Left kidney (tissue), 1 donor: ENCODE measurements at regions not wholly inside any gene's neighbourhood (a gene's known extent, or its start where the extent isn't known, plus 50 kb on each side); places are given as distances from the start of the nearest gene placed in this dataset.
"Not testable (repeated sequence)": the region's sequence is repeated elsewhere in the genome, so short reads cannot be mapped to it uniquely, and the experiment has no call there.

Experiments
- DNase-seq: peaks from one replicate; pipeline ENCODE4 v3.0.0-alpha.2; 2013

DNA sequence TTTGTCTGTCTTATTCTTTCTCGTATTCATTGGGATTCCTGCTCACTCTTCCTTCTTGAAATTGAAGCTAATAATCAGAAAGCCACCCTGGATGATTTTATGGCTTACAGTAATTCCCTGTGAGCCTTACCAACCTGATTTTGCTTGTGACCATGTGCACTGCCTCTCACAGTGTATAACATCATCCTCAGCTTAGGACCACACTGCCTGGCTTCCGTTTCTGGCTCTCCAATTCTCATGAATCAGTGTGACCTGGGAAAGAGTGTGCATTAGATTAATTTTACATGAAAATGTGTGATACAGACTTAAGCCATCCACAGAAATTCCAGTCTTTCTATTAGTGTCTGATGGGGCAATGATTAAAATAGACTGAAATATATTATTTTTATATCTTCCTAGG lies 126.8 kb upstream of the DMRT1 start:
- DNase-seq = no peak

DNA sequence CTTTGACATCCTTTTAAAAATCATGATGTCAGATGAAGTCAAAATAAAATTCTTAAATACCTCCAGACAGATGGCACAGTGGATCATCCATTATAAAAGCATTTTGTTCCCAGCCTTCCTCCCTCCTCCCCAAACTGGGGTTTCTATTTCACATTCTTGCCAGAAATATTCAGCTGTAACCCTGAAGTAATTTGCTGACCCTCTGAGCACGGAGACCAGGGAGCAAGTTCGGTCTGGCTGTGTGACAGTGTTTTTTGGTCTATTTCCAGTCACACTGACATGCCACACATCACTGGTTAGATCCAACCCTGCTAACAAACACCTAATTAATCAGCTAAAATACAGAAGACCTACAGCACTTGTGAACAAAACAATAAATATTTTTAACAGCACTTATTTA lies 126.2 kb upstream of the DMRT1 start:
- DNase-seq = no peak

DNA sequence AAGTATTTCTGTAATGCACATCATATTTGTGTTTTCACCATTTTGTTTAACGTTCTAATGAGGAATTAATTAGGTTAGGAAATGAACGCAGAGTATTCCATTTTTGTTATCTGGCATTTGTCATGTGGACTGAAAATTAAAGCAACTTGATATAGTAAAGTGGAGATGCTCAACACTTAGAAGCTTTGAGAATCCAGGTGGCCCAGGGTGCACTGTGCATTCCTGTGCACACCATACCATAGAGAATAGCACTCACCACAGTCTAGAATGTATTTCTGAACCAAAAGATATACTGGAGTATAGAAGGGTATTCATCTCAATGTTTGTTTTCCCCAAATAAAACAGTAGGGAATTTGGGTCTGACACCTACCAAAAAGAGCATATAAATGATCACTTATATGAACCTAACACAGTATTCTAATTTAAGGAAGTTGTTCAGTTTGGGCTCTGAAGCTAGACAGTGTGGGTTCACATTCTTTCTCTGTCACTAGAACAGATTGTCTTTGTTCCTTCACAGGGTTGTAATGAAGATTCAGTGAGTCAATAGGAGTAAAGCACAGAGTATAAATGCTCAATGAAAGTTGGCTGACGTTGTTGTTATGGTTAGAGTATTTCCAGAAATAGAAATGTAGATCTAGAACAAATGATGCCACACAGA lies 125.6 kb upstream of the DMRT1 start:
- DNase-seq = no peak

DNA sequence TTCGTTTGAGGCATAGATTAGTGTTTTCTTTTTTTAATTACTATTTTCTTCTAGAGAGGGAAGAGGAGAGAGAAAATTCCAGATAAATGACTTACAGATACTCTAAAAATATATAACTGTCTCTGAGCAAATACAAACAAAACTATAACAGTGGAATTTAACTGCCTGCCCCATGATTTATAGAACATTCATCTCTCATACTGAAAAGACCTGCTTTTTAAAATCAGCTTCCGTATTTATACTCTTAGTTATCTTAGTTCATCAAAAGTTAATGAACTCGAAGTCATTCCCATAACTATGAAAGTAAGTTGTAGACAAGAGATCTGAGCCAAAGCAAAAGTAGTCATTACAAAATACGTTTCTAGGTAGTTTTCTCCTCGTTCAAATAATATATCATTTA lies 123.8 kb upstream of the DMRT1 start:
- no peak for DNase-seq

DNA sequence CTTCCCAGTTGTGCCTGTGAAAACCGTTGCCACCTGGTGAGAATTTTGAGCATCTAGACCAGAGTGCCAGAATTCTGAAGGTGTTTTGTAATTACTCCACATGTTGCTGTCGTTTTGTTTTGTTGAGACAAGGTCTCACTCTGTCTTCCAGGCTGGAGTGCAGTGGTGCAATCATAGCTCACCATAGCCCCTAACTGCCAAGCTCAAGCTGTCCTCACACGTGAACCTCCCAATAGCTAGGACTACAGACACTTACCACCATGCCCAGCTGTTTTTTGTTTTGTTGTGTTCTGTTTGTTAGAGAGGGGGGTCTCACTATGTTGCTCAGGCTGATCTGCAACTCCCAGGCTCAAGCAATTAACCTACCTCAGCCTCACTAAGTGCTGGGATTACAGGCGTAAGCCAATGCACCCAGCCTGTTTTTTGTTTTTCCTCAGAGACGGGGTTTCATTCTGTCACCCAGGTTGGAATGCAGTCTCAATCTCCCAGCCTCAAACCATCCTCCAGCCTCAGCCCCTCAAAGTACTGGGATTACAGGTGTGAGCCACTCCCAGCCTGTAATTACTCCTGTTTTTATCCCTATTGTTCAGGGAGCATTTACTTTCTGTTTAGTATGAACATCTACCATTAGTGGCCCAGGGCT lies 121.1 kb upstream of the DMRT1 start:
- no peak for DNase-seq

DNA sequence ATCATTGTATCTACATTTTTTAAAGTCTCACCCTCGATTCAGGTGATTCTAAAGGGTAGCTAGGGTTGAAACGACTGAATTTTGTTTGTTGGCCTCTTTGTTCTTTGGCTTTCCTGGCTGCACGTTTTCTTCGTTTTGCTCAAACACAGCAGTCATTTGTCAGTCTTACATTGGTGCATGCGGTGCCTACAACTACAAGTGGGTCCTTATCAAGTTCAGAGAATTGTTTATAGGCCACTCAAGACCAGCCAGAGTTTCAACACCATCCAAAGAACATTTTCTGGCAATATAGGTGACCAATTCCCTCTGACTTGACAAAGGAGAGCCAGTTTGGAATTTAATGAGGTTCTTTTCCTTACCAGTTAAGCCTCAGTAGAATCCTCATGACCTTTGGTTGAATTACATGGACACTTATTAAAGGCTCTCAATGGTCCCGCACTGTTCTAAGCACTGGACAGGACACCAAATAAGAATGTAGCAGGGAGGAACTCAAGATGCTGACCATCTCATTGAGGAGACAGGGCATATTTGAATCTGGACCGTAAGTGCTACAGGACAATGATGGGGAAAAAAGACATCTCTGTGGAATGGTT lies 119.0 kb upstream of the DMRT1 start:
- DNase-seq = no peak

DNA sequence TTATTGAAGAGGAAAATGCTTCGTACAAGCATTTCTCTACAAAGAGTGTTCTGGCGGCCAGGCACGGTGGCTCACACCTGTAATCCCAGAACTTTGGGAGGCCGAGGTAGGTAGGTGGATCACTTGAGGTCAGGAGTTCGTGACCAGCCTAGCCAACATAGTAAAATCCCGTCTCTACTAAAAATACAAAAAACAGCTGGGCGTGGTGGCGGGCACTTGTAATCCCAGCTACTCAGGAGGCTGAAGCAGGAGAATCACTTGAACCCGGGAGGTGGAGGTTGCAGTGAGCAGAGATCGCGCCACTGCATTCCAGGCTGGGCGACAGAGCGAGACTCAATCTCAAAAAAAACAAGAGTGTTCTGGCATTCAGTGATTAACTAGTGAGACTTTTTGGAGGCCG lies 117.0 kb upstream of the DMRT1 start:
- not testable (repeated sequence) for DNase-seq

DNA sequence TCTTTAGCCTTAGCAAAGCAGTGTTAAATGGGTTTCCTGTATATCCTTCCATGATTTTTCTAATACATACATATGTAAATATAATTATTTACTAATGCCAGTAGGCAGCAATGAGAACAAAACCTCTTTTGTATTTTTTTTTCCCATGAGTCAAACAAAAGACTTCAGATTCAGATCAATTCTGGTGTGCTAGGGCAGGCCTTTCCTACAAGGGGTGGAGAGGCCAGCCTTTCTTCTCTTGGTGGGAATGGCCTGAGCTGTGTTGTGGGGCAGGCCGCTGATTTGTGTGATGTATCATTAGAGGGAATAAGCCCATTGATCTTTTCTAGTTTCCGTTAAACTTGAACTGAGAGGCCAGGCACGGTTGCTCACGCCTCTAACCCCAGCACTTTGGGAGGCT lies 115.5 kb upstream of the DMRT1 start:
- DNase-seq = no peak

DNA sequence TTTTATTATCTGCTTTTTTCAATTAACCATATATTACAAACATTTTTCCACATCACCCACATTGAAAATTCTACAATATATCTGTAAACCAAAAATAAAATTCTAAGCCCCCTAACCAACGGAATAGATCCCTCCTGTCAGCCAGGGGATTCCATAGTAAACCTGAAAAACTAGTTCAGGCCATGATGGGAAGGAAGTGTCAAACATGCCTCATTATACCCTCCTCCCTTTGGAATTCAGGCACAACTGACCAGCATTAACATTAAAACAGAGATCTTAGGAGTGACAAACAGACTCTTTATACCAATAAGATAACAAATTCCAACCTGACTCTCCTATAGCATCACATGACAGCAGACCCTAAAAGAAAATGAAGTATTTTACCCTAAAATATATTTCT lies 113.7 kb upstream of the DMRT1 start:
- no peak for DNase-seq

DNA sequence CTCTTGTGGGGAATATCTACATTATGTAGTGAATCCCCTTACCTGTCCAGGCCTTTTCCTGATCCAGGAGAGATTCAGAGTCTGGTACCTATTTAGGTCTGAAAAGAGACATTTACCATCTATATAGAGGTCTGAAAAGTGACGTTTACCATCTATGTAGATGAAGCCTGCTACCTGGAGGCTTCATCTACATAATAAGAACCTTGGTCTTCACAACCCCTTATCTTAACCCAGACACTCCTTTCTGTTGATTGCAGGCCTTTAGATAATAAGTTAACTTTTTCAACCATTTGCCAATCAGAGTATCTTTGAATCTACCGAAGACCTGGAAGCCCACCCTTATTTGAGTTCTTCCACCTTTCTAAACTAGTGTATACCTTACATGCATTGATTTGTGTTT lies 113.0 kb upstream of the DMRT1 start:
- DNase-seq = no peak

DNA sequence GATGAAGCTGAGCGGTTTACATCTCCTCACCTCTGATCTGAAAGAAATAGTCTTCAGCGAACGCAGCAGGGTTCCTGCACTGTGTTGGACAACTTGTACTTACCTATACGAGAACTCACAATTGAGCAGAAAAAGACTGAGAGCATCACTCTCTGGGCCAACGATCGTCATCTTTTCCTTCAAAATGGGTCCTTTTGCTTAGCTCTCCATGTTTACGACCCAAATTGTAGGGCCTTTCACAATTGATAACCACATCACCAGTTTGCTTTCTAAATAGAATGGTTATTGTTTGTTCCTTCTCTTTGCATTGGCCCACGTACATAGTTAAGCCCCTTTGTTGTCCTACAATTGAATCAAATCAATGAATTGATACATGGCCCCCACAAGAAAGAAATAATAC lies 110.0 kb upstream of the DMRT1 start:
- no peak for DNase-seq

DNA sequence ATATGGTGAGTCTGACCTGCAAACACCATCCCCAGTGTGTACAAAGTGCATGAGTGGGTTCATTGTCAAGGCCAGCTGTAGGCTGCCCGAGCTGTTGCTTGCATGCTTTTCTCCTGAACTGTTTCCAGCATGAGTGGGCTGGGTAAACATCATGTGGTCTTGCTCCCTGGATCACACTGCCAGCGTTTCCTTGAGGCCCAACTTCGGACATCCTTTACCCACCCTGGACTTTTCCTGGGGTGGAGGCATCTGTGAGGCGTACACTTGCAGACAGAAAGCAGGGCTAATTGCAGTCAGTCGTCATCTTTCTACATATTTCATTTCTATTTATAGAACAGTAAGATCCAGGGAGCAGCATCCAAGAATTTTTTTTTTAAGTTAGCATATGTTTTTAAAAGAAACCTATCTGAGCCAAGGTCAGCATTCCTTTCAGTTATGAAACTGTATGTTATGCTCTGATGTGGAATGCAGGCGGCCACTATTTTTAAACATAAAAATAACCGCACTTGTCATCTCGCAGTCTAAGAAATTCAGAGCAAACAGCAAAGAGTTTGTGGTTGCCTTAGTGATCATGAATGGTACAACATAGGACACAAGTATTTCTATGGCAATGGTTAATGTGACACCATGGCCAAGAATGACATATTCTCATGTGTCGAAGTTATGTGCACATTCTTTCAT lies 106.5 kb upstream of the DMRT1 start:
- no peak for DNase-seq

DNA sequence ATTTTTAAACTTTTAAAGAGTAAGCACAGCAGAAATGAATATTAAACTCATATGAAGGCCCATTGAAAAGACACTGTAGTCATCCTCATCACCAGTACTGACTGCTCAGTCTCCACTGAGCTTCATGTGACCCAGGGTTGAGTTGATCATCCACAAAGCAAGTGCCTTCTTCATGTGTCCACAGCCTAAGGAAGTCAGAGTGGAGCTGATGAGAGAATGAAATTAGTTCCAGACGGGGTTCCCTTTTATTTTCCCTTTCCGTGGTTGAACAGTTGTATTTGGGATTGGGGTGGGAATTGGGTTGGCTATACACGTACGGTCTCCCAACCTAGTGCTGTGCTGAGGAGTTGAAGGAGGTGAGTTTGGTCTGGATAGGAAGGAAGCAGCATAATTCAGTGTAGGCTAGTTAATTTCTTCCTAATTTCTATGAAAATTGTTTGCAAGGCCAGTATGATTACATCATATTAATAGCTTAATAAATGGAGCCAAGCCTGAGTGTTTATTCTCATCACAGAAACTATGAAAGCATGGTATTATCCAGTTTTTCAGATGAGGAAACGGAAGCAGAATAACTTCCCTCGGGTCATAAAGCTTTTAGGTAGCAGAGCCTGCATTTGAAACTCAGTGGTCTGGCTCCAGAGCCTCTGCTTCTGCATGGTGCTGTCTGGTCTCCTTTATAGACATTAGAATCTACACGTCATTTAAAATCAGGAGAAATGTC lies 103.9 kb upstream of the DMRT1 start:
- no peak for DNase-seq

DNA sequence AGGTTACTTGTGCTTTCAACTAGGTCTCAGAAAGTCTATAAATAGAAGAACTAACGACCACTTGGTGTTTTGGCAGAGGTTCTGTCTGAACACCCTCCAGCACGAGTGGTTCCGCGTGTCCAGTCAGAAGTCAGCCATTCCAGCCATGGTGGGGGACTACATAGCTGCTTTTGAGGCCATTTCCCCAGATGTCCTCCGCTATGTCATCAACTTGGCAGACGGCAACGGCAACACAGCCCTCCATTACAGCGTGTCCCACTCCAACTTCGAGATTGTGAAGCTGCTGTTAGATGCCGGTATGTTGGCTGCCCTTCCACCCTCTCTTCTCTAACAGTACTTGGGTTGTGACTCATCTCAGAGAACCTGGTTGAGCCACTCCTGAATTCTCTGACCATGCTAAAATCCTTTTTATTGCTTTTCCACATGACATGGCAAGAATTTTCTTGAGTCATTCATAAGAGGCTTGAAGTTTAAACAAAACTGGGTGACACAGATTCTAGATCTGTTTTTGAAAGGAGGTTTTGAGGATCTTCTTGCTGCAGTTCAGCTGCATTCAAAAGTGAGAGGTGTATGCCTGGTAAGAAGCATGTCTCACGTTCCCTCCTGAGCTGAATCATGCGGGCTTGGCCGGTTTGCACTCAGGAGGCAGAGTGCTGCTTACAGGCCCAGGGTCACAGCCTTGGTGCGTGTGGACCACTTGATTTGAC lies 103.1 kb upstream of the DMRT1 start:
- DNase-seq = no peak

DNA sequence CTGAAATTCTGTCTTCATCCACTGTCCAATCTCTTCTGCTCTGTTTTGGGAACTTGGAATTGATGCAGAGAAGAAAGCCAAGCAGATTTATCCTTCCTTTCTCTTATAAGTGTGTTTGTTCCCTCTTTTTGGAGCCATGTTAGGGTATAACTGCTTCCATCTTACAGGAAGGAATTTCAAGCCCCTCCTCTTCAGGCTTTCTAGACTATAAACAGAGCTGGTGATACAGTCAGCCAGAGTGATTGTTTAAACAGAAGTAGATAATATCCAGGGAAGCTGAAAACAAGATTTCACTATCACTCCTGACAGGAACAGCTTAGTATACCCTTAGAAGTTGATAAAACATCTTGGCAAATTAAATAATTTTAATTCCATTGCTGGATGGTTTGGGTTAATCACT lies 102.1 kb upstream of the DMRT1 start:
- DNase-seq = no peak

DNA sequence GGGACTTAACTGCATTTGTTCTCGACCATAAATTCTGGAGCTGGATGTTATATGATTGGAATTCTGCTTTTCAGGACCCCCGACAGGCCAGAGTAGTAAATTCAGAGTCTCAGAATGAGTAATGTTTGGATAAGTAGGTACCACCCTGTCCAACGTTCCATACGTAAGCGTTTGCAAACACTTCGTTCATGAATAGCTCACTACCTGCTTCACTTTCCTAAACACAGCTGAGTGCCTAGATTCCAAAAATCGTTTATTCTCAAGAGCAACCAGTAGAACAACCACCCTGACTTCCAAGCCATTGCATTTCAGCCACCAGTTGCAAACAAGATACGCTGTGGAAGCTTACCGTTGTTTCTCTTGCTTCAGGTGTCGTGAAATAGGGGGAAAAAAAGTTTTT lies 101.3 kb upstream of the DMRT1 start:
- DNase-seq = no peak

DNA sequence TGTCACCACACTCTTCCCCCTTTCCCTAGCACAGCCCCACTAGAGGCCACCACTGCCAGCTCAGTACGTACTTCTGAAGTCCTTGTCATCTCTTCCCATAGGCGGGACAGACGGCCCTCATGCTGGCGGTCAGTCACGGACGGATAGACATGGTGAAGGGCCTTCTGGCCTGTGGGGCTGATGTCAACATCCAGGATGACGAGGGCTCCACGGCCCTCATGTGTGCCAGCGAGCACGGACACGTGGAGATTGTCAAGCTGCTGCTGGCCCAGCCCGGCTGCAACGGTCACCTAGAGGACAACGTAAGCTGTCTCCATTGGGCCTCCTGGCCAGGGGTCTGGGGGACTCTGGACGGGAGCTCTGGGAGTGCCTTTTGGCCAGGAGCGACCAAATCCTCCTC lies 99.4 kb upstream of the DMRT1 start:
- DNase-seq = no peak

DNA sequence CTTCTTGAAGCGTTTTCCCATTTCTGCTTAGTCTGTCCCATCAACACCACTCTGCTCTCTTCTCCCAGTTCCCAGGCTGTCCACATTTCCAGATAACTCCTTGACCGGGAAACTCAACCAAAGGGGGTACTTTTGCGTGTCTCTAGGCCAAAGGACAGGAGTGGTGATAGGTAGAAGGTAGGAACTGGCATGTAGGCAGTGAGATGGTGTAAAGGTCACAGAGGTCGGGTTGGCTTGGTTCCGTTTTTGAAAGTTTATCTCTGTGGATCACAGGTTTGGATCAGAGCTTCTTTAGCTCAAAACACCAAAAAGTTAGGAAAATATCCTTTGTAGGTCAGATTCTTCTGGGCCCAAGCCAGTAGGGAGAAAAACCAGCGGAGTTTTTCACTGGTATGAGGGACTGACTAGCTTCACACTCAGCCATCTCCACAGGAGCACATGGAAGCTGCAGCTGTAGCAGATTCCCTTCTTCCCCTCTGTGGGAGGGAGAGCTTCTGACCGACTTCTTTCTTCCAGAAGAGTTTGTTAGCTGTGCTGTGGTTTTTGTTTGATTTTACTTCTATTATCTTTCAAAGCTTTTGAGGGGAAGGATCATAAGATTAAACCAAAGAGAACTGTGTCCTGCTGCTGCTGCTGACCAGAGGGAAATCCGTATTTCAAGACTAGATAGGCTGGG lies 98.4 kb upstream of the DMRT1 start:
- no peak for DNase-seq

DNA sequence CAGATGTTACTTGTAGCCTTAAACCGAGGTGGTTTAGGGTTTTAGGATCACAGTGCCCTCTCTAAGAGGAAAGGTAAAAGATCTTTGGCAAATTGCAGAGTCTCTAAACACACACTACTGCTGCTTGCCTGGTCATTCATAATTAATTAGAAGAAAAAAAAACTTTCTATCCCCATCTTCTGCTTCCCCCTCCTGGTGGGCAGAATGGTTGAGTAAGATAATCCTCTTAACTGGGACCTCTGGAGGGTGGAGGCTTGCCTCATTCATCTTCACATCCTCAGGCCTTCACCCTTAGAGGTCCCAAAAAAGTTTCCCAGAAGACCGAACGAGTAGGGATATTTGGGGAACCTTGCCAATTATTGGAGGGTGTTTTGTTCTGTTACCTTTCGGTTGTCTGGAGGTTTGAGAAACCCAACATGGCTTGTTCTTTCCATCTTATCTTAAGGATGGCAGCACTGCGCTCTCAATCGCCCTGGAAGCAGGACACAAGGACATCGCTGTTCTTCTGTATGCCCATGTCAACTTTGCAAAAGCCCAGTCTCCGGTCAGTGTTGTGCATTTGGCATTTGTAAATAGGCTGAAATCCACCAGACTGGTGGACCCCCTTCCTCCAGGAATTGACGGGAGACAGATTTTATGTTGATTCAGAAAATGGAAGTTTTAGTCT lies 97.3 kb upstream of the DMRT1 start:
- no peak for DNase-seq

DNA sequence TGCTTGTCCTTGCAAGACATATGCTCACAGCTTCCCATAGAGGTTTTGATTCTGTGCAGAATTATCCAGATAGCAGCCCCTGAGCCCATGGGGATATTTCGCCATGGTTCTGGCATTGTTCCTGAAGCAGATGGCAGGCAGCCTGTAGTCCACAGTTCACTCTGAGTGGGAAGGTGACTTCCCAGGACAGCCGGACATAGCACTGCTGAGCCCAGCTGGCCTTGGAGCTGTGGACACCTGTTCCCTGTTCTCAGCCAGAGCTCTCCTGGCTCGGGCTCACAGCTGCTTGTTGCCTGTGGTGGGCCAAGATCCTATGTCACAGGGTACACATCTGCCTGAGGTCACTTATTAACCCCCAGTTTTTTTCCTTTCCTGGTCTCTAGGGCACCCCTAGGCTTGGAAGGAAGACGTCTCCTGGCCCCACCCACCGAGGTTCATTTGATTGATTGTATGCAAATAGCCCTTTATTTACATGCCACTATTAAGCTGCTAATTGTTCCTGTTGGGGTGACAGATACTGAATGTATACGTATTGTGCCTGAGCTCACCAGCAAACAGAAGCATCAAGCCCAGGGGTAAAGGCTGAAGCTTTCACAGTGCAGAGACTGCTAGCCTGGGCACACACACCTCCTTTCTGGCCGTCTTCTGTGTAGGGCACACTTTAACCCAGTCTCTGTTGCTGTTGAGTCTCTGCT lies 96.6 kb upstream of the DMRT1 start:
- DNase-seq = no peak
